ENCODE measurements at regions not wholly inside any gene's neighbourhood (a gene's known extent, or its start where the extent isn't known, plus 50 kb on each side); places are given as distances from the start of the nearest gene placed in this dataset.

- DNase-seq (ENCODE audit: low read depth), result no peak
- TF ChIP-seq, protein P1, sequence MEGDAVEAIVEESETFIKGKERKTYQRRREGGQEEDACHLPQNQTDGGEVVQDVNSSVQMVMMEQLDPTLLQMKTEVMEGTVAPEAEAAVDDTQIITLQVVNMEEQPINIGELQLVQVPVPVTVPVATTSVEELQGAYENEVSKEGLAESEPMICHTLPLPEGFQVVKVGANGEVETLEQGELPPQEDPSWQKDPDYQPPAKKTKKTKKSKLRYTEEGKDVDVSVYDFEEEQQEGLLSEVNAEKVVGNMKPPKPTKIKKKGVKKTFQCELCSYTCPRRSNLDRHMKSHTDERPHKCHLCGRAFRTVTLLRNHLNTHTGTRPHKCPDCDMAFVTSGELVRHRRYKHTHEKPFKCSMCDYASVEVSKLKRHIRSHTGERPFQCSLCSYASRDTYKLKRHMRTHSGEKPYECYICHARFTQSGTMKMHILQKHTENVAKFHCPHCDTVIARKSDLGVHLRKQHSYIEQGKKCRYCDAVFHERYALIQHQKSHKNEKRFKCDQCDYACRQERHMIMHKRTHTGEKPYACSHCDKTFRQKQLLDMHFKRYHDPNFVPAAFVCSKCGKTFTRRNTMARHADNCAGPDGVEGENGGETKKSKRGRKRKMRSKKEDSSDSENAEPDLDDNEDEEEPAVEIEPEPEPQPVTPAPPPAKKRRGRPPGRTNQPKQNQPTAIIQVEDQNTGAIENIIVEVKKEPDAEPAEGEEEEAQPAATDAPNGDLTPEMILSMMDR (IDR thresholded peaks at IDR 0.05; ENCODE audit: insufficient read depth, low read length), result no peak
Measured at GRCh38 chr12:23350808-23351207, 598.7 kb downstream of the SOX5 start.

GRCh38 chr12:23352670-23353069 is 596.8 kb downstream of the SOX5 start:
- no peak overlapping the region for H3K4me3 ChIP-seq (ENCODE audit: low read depth, low read length)
- no peak for DNase-seq (ENCODE audit: low read depth)

More at GRCh38 chr12:23350808-23351207, 598.7 kb downstream of the SOX5 start:
- no peak overlapping the region for H3K4me3 ChIP-seq (ENCODE audit: low read depth, low read length)

GRCh38 chr12:23354800-23355199 is 594.7 kb downstream of the SOX5 start:
- TF ChIP-seq, protein P1 (IDR thresholded peaks at IDR 0.05; ENCODE audit: insufficient read depth, low read length), result no peak
- no peak for DNase-seq (ENCODE audit: low read depth)
- no peak overlapping the region for H3K4me3 ChIP-seq (ENCODE audit: low read depth, low read length)

More at GRCh38 chr12:23352670-23353069, 596.8 kb downstream of the SOX5 start:
- TF ChIP-seq, protein P1 (IDR thresholded peaks at IDR 0.05; ENCODE audit: insufficient read depth, low read length), result no peak

GRCh38 chr12:23356440-23356839 is 593.0 kb downstream of the SOX5 start:
- TF ChIP-seq, protein P1 (IDR thresholded peaks at IDR 0.05; ENCODE audit: insufficient read depth, low read length), result no peak
- H3K4me3 ChIP-seq (ENCODE audit: low read depth, low read length), result no peak overlapping the region
- no peak for DNase-seq (ENCODE audit: low read depth)

GRCh38 chr12:23356927-23357708 is 592.4 kb downstream of the SOX5 start:
- no peak overlapping the region for H3K4me3 ChIP-seq (ENCODE audit: low read depth, low read length)
- DNase-seq (ENCODE audit: low read depth), result no peak
- TF ChIP-seq, protein P1 (IDR thresholded peaks at IDR 0.05; ENCODE audit: insufficient read depth, low read length), result no peak

- H3K4me3 ChIP-seq (ENCODE audit: low read depth, low read length), result no peak overlapping the region
- TF ChIP-seq, protein P1 (IDR thresholded peaks at IDR 0.05; ENCODE audit: insufficient read depth, low read length), result no peak
- DNase-seq (ENCODE audit: low read depth), result no peak
Measured at GRCh38 chr12:23359975-23360701, 589.3 kb downstream of the SOX5 start.

Measured in fibroblast of the aortic adventitia (primary cell).